ENCODE measurements at regions not wholly inside any gene's neighbourhood (a gene's known extent, or its start where the extent isn't known, plus 50 kb on each side); places are given as distances from the start of the nearest gene placed in this dataset.

DNA sequence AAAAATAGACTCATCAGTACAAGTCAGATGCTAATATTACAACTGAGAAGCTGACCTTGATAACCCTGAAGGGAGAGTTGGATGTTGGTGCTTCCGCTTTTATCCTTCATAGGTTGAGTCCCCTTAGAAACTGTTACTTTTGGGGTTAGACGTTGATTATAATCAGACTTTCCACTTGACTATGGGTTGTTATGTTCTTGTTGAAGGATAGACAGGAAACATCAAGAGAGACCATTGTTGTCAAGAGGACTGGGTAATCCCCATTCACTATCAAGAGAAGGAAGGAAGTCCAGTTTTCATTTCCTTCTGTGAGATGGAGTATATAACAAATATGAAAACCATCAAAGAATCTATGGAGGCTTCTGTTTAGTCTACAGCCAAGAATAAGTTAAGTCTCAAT, 229.9 kb upstream of the AFF2 start:
- H3K36me3 ChIP-seq (ENCODE audit: insufficient read depth, low read length): no peaks in the 10 kb centered on the region
- no peak overlapping the region for H2AFZ ChIP-seq (ENCODE audit: low read depth, low read length)
- no peak overlapping the region for H3K4me2 ChIP-seq (ENCODE audit: low read length)
- H3K9me3 ChIP-seq (ENCODE audit: low read length): no peaks in the 10 kb centered on the region
- H3F3A ChIP-seq (ENCODE audit: insufficient read depth, low read length, poor library complexity, severe bottlenecking): no peaks in the 10 kb centered on the region
- TF ChIP-seq EP300 (conservative IDR thresholded peaks at IDR 0.05; ENCODE audit: poor library complexity, severe bottlenecking) (no peak), RAD21 (conservative IDR thresholded peaks at IDR 0.05) (no peak), MXI1 (conservative IDR thresholded peaks at IDR 0.05; ENCODE audit: poor library complexity, severe bottlenecking) (no peak), TAF1 (IDR thresholded peaks at IDR 0.05; ENCODE audit: low read depth) (no peak), POLR2AphosphoS5 (IDR thresholded peaks at IDR 0.05) (no peak), EZH2 (IDR thresholded peaks at IDR 0.05; ENCODE audit: borderline replicate concordance, insufficient read depth, low read length, poor library complexity, severe bottlenecking) (no peak), SMC3 (conservative IDR thresholded peaks at IDR 0.05; ENCODE audit: poor library complexity) (no peak)
- TF ChIP-seq, protein P1, sequence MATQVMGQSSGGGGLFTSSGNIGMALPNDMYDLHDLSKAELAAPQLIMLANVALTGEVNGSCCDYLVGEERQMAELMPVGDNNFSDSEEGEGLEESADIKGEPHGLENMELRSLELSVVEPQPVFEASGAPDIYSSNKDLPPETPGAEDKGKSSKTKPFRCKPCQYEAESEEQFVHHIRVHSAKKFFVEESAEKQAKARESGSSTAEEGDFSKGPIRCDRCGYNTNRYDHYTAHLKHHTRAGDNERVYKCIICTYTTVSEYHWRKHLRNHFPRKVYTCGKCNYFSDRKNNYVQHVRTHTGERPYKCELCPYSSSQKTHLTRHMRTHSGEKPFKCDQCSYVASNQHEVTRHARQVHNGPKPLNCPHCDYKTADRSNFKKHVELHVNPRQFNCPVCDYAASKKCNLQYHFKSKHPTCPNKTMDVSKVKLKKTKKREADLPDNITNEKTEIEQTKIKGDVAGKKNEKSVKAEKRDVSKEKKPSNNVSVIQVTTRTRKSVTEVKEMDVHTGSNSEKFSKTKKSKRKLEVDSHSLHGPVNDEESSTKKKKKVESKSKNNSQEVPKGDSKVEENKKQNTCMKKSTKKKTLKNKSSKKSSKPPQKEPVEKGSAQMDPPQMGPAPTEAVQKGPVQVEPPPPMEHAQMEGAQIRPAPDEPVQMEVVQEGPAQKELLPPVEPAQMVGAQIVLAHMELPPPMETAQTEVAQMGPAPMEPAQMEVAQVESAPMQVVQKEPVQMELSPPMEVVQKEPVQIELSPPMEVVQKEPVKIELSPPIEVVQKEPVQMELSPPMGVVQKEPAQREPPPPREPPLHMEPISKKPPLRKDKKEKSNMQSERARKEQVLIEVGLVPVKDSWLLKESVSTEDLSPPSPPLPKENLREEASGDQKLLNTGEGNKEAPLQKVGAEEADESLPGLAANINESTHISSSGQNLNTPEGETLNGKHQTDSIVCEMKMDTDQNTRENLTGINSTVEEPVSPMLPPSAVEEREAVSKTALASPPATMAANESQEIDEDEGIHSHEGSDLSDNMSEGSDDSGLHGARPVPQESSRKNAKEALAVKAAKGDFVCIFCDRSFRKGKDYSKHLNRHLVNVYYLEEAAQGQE (IDR thresholded peaks at IDR 0.05; ENCODE audit: borderline replicate concordance): no peak
- TF ChIP-seq, protein P2, sequence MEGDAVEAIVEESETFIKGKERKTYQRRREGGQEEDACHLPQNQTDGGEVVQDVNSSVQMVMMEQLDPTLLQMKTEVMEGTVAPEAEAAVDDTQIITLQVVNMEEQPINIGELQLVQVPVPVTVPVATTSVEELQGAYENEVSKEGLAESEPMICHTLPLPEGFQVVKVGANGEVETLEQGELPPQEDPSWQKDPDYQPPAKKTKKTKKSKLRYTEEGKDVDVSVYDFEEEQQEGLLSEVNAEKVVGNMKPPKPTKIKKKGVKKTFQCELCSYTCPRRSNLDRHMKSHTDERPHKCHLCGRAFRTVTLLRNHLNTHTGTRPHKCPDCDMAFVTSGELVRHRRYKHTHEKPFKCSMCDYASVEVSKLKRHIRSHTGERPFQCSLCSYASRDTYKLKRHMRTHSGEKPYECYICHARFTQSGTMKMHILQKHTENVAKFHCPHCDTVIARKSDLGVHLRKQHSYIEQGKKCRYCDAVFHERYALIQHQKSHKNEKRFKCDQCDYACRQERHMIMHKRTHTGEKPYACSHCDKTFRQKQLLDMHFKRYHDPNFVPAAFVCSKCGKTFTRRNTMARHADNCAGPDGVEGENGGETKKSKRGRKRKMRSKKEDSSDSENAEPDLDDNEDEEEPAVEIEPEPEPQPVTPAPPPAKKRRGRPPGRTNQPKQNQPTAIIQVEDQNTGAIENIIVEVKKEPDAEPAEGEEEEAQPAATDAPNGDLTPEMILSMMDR (IDR thresholded peaks at IDR 0.05; ENCODE audit: poor library complexity, severe bottlenecking): no peak
- H3K9ac ChIP-seq (ENCODE audit: low read length): no peak overlapping the region
- H3K4me3 ChIP-seq (ENCODE audit: low read length): no peak overlapping the region
- no peaks in the 10 kb centered on the region for H3K79me2 ChIP-seq (replicated peaks; ENCODE audit: insufficient read depth, low read length)
- no peaks in the 10 kb centered on the region for H3K9me2 ChIP-seq (ENCODE audit: insufficient read depth, low read length)
- no peaks in the 10 kb centered on the region for H3K27me3 ChIP-seq (ENCODE audit: insufficient read depth, low read depth, low read length)
- no peak overlapping the region for H3K27ac ChIP-seq (ENCODE audit: low read length)
- H4K20me1 ChIP-seq (ENCODE audit: insufficient read depth): no peaks in the 10 kb centered on the region

DNA sequence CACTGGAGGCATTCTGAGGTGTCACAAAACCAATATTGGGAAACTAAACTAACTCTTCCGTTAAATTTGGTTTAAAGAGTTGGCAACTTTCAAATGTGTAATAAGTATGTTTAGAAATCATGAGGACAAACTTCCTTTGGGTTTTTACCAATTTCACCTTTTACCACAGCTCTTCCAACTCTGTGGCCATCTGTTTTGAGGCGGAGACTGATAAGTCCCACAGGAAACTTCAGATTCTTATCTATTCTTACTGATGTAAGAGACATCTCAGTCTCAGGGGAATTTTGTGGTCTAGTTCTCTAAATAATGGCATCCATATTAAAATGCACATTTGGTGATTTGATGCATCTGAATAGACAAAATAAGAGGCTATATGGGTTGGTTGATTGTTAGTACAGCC, 229.2 kb upstream of the AFF2 start:
- no peak overlapping the region for H3K9ac ChIP-seq (ENCODE audit: low read length)
- no peak overlapping the region for H2AFZ ChIP-seq (ENCODE audit: low read depth, low read length)
- no peaks in the 10 kb centered on the region for H3K9me3 ChIP-seq (ENCODE audit: low read length)
- TF ChIP-seq RAD21 (conservative IDR thresholded peaks at IDR 0.05) (no peak), EZH2 (IDR thresholded peaks at IDR 0.05; ENCODE audit: borderline replicate concordance, insufficient read depth, low read length, poor library complexity, severe bottlenecking) (no peak), MXI1 (conservative IDR thresholded peaks at IDR 0.05; ENCODE audit: poor library complexity, severe bottlenecking) (no peak), SMC3 (conservative IDR thresholded peaks at IDR 0.05; ENCODE audit: poor library complexity) (no peak), POLR2AphosphoS5 (IDR thresholded peaks at IDR 0.05) (no peak), TAF1 (IDR thresholded peaks at IDR 0.05; ENCODE audit: low read depth) (no peak), EP300 (conservative IDR thresholded peaks at IDR 0.05; ENCODE audit: poor library complexity, severe bottlenecking) (no peak)
- TF ChIP-seq, protein P2 (IDR thresholded peaks at IDR 0.05; ENCODE audit: poor library complexity, severe bottlenecking): no peak
- TF ChIP-seq, protein P1 (IDR thresholded peaks at IDR 0.05; ENCODE audit: borderline replicate concordance): no peak
- H3K27ac ChIP-seq (ENCODE audit: low read length): no peak overlapping the region
- H3F3A ChIP-seq (ENCODE audit: insufficient read depth, low read length, poor library complexity, severe bottlenecking): no peaks in the 10 kb centered on the region
- H3K4me3 ChIP-seq (ENCODE audit: low read length): no peak overlapping the region
- H3K36me3 ChIP-seq (ENCODE audit: insufficient read depth, low read length): no peaks in the 10 kb centered on the region
- H3K4me2 ChIP-seq (ENCODE audit: low read length): no peak overlapping the region
- H3K27me3 ChIP-seq (ENCODE audit: insufficient read depth, low read depth, low read length): no peaks in the 10 kb centered on the region
- H3K9me2 ChIP-seq (ENCODE audit: insufficient read depth, low read length): no peaks in the 10 kb centered on the region
- H4K20me1 ChIP-seq (ENCODE audit: insufficient read depth): no peaks in the 10 kb centered on the region
- H3K79me2 ChIP-seq (replicated peaks; ENCODE audit: insufficient read depth, low read length): no peaks in the 10 kb centered on the region

All from neural cell (in vitro differentiated cells).